ENCODE measurements at regions not wholly inside any gene's neighbourhood (a gene's known extent, or its start where the extent isn't known, plus 50 kb on each side); places are given as distances from the start of the nearest gene placed in this dataset.

DNA sequence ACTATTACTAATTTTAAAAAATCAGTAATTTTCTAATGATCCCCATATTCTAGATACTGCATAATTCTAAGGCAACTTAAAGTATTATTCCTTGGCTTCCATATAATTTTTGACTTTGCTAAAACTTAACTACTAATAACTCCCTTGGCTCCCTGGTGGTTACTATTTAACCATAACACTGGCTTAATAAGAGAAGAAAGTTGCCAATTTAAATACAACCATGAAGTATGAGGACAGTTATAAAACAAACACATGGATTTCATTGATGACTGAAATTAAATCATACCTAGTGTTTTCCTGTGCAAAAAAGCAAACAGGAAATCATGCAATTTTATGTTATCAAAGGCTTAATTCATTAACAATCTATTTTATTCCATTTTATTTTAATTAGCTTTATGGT is 1073.9 kb downstream of the GRM8 start (continued):
- TF ChIP-seq, protein P1, sequence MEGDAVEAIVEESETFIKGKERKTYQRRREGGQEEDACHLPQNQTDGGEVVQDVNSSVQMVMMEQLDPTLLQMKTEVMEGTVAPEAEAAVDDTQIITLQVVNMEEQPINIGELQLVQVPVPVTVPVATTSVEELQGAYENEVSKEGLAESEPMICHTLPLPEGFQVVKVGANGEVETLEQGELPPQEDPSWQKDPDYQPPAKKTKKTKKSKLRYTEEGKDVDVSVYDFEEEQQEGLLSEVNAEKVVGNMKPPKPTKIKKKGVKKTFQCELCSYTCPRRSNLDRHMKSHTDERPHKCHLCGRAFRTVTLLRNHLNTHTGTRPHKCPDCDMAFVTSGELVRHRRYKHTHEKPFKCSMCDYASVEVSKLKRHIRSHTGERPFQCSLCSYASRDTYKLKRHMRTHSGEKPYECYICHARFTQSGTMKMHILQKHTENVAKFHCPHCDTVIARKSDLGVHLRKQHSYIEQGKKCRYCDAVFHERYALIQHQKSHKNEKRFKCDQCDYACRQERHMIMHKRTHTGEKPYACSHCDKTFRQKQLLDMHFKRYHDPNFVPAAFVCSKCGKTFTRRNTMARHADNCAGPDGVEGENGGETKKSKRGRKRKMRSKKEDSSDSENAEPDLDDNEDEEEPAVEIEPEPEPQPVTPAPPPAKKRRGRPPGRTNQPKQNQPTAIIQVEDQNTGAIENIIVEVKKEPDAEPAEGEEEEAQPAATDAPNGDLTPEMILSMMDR (conservative IDR thresholded peaks at IDR 0.05; ENCODE audit: low read depth in 2 of 2), result no peak
- TF ChIP-seq EZH2phosphoT487 (IDR thresholded peaks at IDR 0.05; ENCODE audit: unreplicated experiment) (no peak), EZH2 (IDR thresholded peaks at IDR 0.05; ENCODE audit: low read depth, unreplicated experiment) (no peak), NANOG (IDR thresholded peaks at IDR 0.05; ENCODE audit: borderline replicate concordance) (no peak), ZNF114 (CRISPR knock-in tag; IDR thresholded peaks at IDR 0.05) (no peak), STAT1 (IDR thresholded peaks at IDR 0.05; ENCODE audit: unreplicated experiment) (no peak), CREB1 (CRISPR knock-in tag; IDR thresholded peaks at IDR 0.05; ENCODE audit: low read depth) (no peak), JUNB (IDR thresholded peaks at IDR 0.05; ENCODE audit: unreplicated experiment) (no peak)
- TF ChIP-seq, protein P2, sequence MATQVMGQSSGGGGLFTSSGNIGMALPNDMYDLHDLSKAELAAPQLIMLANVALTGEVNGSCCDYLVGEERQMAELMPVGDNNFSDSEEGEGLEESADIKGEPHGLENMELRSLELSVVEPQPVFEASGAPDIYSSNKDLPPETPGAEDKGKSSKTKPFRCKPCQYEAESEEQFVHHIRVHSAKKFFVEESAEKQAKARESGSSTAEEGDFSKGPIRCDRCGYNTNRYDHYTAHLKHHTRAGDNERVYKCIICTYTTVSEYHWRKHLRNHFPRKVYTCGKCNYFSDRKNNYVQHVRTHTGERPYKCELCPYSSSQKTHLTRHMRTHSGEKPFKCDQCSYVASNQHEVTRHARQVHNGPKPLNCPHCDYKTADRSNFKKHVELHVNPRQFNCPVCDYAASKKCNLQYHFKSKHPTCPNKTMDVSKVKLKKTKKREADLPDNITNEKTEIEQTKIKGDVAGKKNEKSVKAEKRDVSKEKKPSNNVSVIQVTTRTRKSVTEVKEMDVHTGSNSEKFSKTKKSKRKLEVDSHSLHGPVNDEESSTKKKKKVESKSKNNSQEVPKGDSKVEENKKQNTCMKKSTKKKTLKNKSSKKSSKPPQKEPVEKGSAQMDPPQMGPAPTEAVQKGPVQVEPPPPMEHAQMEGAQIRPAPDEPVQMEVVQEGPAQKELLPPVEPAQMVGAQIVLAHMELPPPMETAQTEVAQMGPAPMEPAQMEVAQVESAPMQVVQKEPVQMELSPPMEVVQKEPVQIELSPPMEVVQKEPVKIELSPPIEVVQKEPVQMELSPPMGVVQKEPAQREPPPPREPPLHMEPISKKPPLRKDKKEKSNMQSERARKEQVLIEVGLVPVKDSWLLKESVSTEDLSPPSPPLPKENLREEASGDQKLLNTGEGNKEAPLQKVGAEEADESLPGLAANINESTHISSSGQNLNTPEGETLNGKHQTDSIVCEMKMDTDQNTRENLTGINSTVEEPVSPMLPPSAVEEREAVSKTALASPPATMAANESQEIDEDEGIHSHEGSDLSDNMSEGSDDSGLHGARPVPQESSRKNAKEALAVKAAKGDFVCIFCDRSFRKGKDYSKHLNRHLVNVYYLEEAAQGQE (IDR thresholded peaks at IDR 0.05; ENCODE audit: unreplicated experiment), result no peak

GRCh38 chr7:126177782-126178181 is 1075.0 kb downstream of the GRM8 start:
- no peaks in the 10 kb centered on the region for H4K20me1 ChIP-seq (replicated peaks; ENCODE audit: insufficient read depth)
- H3K4me2 ChIP-seq, result no peak overlapping the region
- H3K4me1 Mint-ChIP-seq, result no peaks in the 10 kb centered on the region
- H3K9me2 ChIP-seq (ENCODE audit: insufficient read depth), result peaks cover 6% of the 10 kb centered on the region; the same call in 1 of the 2 replicates
- no peaks in the 10 kb centered on the region for H3K36me3 ChIP-seq (ENCODE audit: insufficient read depth)
- no peak overlapping the region for H3K4me3 ChIP-seq
- no peaks in the 10 kb centered on the region for H3K79me2 ChIP-seq (replicated peaks; ENCODE audit: insufficient read depth)
- no peaks in the 10 kb centered on the region for H3K4me1 ChIP-seq (ENCODE audit: insufficient read depth)
- no peak overlapping the region for H3K27ac Mint-ChIP-seq
- no peaks in the 10 kb centered on the region for H3F3A ChIP-seq (replicated peaks; ENCODE audit: low read depth)
- TF ChIP-seq EZH2 (IDR thresholded peaks at IDR 0.05; ENCODE audit: low read depth, unreplicated experiment), result no peak
- TF ChIP-seq POLR2AphosphoS5 (IDR thresholded peaks at IDR 0.05; ENCODE audit: low read depth), result no peak
- no peak for TF ChIP-seq ZNF331 (CRISPR knock-in tag; IDR thresholded peaks at IDR 0.05; ENCODE audit: low read depth)
- TF ChIP-seq, protein P3, sequence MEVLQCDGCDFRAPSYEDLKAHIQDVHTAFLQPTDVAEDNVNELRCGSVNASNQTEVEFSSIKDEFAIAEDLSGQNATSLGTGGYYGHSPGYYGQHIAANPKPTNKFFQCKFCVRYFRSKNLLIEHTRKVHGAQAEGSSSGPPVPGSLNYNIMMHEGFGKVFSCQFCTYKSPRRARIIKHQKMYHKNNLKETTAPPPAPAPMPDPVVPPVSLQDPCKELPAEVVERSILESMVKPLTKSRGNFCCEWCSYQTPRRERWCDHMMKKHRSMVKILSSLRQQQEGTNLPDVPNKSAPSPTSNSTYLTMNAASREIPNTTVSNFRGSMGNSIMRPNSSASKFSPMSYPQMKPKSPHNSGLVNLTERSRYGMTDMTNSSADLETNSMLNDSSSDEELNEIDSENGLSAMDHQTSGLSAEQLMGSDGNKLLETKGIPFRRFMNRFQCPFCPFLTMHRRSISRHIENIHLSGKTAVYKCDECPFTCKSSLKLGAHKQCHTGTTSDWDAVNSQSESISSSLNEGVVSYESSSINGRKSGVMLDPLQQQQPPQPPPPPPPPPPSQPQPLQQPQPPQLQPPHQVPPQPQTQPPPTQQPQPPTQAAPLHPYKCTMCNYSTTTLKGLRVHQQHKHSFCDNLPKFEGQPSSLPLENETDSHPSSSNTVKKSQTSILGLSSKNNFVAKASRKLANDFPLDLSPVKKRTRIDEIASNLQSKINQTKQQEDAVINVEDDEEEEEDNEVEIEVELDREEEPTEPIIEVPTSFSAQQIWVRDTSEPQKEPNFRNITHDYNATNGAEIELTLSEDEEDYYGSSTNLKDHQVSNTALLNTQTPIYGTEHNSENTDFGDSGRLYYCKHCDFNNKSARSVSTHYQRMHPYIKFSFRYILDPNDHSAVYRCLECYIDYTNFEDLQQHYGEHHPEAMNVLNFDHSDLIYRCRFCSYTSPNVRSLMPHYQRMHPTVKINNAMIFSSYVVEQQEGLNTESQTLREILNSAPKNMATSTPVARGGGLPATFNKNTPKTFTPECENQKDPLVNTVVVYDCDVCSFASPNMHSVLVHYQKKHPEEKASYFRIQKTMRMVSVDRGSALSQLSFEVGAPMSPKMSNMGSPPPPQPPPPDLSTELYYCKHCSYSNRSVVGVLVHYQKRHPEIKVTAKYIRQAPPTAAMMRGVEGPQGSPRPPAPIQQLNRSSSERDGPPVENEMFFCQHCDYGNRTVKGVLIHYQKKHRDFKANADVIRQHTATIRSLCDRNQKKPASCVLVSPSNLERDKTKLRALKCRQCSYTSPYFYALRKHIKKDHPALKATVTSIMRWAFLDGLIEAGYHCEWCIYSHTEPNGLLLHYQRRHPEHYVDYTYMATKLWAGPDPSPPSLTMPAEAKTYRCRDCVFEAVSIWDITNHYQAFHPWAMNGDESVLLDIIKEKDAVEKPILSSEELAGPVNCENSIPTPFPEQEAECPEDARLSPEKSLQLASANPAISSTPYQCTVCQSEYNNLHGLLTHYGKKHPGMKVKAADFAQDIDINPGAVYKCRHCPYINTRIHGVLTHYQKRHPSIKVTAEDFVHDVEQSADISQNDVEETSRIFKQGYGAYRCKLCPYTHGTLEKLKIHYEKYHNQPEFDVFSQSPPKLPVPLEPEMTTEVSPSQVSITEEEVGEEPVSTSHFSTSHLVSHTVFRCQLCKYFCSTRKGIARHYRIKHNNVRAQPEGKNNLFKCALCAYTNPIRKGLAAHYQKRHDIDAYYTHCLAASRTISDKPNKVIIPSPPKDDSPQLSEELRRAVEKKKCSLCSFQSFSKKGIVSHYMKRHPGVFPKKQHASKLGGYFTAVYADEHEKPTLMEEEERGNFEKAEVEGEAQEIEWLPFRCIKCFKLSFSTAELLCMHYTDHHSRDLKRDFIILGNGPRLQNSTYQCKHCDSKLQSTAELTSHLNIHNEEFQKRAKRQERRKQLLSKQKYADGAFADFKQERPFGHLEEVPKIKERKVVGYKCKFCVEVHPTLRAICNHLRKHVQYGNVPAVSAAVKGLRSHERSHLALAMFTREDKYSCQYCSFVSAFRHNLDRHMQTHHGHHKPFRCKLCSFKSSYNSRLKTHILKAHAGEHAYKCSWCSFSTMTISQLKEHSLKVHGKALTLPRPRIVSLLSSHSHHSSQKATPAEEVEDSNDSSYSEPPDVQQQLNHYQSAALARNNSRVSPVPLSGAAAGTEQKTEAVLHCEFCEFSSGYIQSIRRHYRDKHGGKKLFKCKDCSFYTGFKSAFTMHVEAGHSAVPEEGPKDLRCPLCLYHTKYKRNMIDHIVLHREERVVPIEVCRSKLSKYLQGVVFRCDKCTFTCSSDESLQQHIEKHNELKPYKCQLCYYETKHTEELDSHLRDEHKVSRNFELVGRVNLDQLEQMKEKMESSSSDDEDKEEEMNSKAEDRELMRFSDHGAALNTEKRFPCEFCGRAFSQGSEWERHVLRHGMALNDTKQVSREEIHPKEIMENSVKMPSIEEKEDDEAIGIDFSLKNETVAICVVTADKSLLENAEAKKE (CRISPR knock-in tag; IDR thresholded peaks at IDR 0.05), result no peak
- TF ChIP-seq, protein P1 (conservative IDR thresholded peaks at IDR 0.05; ENCODE audit: low read depth in 2 of 2), result no peak
- DNase-seq (ENCODE audit: low spot score), result peak; percentile 9
- no peak overlapping the region for H2AFZ ChIP-seq
- no peak for ATAC-seq
- H3K27me3 Mint-ChIP-seq (ENCODE audit: insufficient read depth, low read depth, poor library complexity), result peaks cover 2% of the 10 kb centered on the region
- no peaks in the 10 kb centered on the region for H3K27me3 ChIP-seq (ENCODE audit: insufficient read depth)
- no peak overlapping the region for H3K4me3 Mint-ChIP-seq
- H3K36me3 Mint-ChIP-seq (ENCODE audit: low read depth), result no peaks in the 10 kb centered on the region
- H3K9me3 Mint-ChIP-seq, result 0 out of 3 replicates have a peak, but pooled peaks cover under 1% of the 10 kb centered on the region
- no peak overlapping the region for H3K27ac ChIP-seq (ENCODE audit: low read depth)

Data from GM23338 (cell line).